Thoracic aorta (tissue), 2 donors: ENCODE measurements at regions not wholly inside any gene's neighbourhood (a gene's known extent, or its start where the extent isn't known, plus 50 kb on each side); places are given as distances from the start of the nearest gene placed in this dataset.

Experiments used
- ATAC-seq: fragments of 150-250 bp; one replicate; pipeline ENCODE4 v1.8.0; 2017; ENCODE audit warnings: low read depth; ENCODE audit not compliant: insufficient number of reproducible peaks, low FRiP score
- DNase-seq: peaks from one replicate; pipeline ENCODE4 v3.0.0-alpha.2; 2020; ENCODE audit warnings: low spot score
- H3K27ac ChIP-seq, 2 donors: fragments of 200-600 bp; sonication (generic); 1 replicate in 1 of 2; 2 replicates in 1 of 2; pipeline ENCODE4 v1.5.1; 2016; ENCODE audit warnings: mild to moderate bottlenecking in 2 of 2, moderate library complexity in 2 of 2
- H3K27me3 ChIP-seq: fragments of 200-600 bp; sonication (generic); replicated peaks from 2 replicates; pipeline ENCODE4 v1.6.0; 2016; ENCODE audit warnings: mild to moderate bottlenecking; ENCODE audit not compliant: insufficient read depth
- H3K36me3 ChIP-seq: fragments of 200-600 bp; sonication (generic); one replicate; pipeline ENCODE4 v1.5.1; 2016
- H3K4me1 ChIP-seq, 2 donors: fragments of 200-600 bp; sonication (generic); 1 replicate in 1 of 2; 2 replicates in 1 of 2; pipeline versions ENCODE4 v1.5.1 to v1.6.0; 2016; ENCODE audit warnings: low read depth in 2 of 2, mild to moderate bottlenecking in 1 of 2; ENCODE audit not compliant: control insufficient read depth in 1 of 2
- H3K4me3 ChIP-seq: fragments of 200-600 bp; sonication (generic); 2 replicates; pipeline ENCODE4 v1.5.1; 2016; ENCODE audit warnings: mild to moderate bottlenecking
- H3K9me3 ChIP-seq: fragments of 200-600 bp; sonication (generic); 2 replicates; pipeline ENCODE4 v1.5.1; 2016
- CTCF ChIP-seq: fragments of 200-600 bp; sonication (generic); IDR thresholded peaks from one replicate; pipeline ENCODE4 v1.5.1; 2019; ENCODE audit warnings: antibody characterized with exemption

- DNase-seq (no peak), ATAC-seq (no peak)
- no peak overlapping the region for H3K27ac ChIP-seq
- H3K4me1 ChIP-seq = peaks cover 13 to 34% of the 10 kb centered on the region in 2 donors
- no peak overlapping the region for H3K4me3 ChIP-seq
- H3K36me3 ChIP-seq = no peaks in the 10 kb centered on the region
- H3K9me3 ChIP-seq = no peaks in the 10 kb centered on the region
- no peak for TF ChIP-seq CTCF
- H3K27me3 ChIP-seq = no peaks in the 10 kb centered on the region
Observed at GRCh38 chr13:76720416-76720815, 165.8 kb downstream of the KCTD12 start.

- no peak for TF ChIP-seq CTCF
Observed at GRCh38 chr13:76719955-76720354, 166.2 kb downstream of the KCTD12 start.

GRCh38 chr13:76717092-76717491, 169.1 kb downstream of the KCTD12 start:
- H3K27ac ChIP-seq = no peak overlapping the region
- H3K4me3 ChIP-seq = no peak overlapping the region
- peaks cover 0 to under 1% of the 10 kb centered on the region in 2 donors for H3K4me1 ChIP-seq
- ATAC-seq (no peak), DNase-seq (no peak)
- TF ChIP-seq CTCF = no peak
- H3K36me3 ChIP-seq = no peaks in the 10 kb centered on the region
- H3K9me3 ChIP-seq = no peaks in the 10 kb centered on the region
- H3K27me3 ChIP-seq = no peaks in the 10 kb centered on the region

More at GRCh38 chr13:76719955-76720354, 166.2 kb downstream of the KCTD12 start:
- no peaks in the 10 kb centered on the region for H3K9me3 ChIP-seq
- no peak for DNase-seq
- ATAC-seq = no peak
- no peak overlapping the region for H3K4me3 ChIP-seq
- no peak overlapping the region for H3K27ac ChIP-seq
- H3K36me3 ChIP-seq = no peaks in the 10 kb centered on the region
- H3K4me1 ChIP-seq = peaks cover 12 to 29% of the 10 kb centered on the region in 2 donors
- no peaks in the 10 kb centered on the region for H3K27me3 ChIP-seq

GRCh38 chr13:76715621-76716020, 170.6 kb downstream of the KCTD12 start:
- Histone ChIP-seq H3K9me3 (no peaks in the 10 kb centered on the region), H3K36me3 (no peaks in the 10 kb centered on the region), H3K27ac (no peak overlapping the region), H3K4me1 (peaks cover 7 to 9% of the 10 kb centered on the region in 2 donors), H3K27me3 (no peaks in the 10 kb centered on the region), H3K4me3 (no peak overlapping the region)
- DNase-seq (no peak), ATAC-seq (no peak)
- TF ChIP-seq CTCF = no peak

- Histone ChIP-seq H3K4me1 (peaks cover 13 to 15% of the 10 kb centered on the region in 2 donors), H3K4me3 (no peak overlapping the region), H3K36me3 (no peaks in the 10 kb centered on the region), H3K27ac (no peak overlapping the region), H3K27me3 (no peaks in the 10 kb centered on the region), H3K9me3 (no peaks in the 10 kb centered on the region)
- ATAC-seq (no peak), DNase-seq (no peak)
- no peak for TF ChIP-seq CTCF
Observed at GRCh38 chr13:76715075-76715474, 171.1 kb downstream of the KCTD12 start.
